Smooth muscle cell of the brain vasculature (primary cell): ENCODE measurements at regions not wholly inside any gene's neighbourhood (a gene's known extent, or its start where the extent isn't known, plus 50 kb on each side); places are given as distances from the start of the nearest gene placed in this dataset.

ENCODE experiments used
- DNase-seq: peaks from one replicate; pipeline ENCODE4 v3.0.0-alpha.2; 2012; ENCODE audit warnings: low read depth, low spot score

DNA sequence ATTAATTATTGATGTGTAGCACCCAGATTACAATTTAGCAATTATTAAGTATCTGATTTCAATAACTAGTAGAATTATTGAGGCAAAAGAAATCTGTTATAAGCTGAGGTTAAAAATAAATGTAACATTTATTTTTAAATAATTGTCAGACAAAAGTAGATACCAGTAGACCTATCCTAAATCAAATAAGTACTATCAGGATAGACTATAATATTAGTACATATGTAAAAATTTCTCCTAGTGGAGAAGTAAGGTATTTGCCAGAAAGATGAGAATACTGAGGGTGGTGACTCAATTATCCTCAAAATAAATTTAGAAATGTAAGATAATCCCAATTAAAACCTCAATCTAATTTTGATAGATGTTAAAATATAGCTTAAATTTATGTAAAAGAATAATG, 377.8 kb upstream of the CHRM3 start:
- DNase-seq = no peak

DNA sequence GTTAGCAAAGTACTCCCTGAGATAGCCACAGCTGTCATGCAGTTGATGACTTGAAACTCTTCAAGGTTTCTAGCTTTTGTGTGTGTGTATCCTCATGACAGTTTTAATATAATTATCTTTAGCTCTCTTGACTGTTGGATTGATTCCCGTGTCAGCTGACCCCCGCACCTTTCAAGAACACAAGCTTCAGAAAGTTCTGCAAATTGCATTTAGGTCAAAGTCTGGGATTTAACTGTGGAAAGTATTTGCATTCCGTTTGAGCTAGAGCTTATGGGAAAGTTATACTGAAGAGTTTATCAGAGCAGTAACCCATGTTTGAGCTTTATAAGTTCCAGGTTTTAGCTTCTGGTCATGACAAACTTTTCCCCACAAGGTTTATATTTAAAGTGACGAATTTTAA, 380.1 kb upstream of the CHRM3 start:
- no peak for DNase-seq

DNA sequence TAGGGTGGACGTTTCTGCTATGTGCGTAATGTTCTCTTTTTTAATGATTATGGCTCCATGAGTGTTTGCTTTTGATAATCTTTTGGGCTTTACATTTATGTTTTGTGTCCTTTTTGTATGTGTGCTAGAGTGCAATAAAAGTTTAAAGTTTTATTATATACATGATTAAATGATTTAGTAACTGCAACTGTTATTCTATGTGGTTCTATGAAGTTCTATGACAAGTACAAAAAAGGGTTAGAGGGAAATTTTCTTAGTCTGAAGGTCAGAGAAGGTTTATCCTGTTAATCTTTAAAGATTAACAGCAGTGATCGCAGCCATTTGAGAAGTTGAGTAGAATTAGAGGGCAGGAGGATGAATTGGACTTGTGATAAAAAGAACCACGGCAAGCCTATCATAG, 386.4 kb upstream of the CHRM3 start:
- DNase-seq = no peak

DNA sequence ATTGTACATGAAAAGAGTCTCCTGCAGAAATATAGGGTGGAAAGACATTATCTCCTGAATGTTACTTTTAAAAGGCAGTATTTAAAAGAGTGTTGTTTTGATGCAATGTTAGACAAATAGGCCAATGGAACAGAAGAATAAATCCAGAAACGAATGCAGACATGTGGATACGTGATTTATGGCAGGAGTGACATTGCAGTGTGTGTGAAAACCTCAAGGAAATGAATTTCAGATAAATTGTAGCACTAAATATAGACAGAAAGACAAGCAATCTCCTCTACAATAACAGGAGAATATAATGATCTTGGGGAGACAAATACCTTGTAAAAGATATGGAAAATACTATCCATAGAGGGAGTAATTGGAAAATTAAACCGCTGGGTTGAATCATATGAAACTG, 387.8 kb upstream of the CHRM3 start:
- DNase-seq = no peak

DNA sequence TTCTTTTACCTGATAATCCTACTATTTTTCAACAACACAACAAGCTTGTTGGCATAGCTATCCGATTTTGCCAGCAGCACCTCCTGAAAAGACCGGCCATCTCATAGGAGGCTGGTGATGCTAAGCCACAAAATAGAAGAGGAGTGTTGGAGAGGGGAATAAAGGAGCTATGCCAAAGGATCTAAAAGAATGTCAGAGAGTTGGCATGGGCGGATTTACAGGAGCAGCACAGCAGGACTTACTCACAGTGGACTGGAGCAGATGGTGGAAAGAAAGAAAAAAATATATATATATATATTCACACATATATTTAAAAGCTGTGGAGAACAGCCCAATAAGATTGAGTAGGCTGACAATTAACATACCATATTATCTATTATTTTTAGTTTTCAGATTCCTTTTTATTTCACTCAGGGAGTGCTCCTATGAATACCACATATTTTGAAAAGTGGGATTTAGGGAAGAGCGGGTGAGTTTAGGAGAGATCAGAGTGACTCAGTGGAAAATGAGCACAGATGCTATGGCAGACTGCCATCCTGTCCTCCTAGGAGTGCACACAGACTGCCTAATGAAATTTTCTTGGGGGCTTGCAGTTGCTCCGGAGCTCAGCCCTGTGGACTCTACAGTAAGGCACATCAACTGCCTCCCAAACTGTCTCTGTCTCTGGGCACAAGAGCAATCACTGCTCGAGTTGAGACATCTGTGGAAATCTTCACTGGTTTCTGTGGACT, 394.4 kb upstream of the CHRM3 start:
- no peak for DNase-seq

DNA sequence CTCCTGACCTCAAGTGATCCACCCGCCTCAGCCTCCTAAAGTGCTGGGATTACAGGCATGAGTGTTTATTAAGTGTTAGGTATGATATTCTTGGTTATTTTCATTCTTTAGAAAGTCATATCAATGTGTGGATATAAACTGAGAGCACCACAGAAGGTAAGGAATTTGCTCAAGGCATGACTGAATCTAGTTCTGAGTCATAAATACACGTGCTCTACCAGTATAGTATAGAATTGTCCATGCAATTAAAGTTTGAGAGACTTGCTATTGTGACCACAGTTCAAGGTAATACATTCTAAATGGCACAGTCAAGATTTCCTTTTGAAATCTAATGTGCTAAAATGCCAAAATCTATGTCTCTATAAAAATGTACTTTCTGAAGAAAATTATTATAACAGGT, 401.1 kb upstream of the CHRM3 start:
- DNase-seq = no peak

DNA sequence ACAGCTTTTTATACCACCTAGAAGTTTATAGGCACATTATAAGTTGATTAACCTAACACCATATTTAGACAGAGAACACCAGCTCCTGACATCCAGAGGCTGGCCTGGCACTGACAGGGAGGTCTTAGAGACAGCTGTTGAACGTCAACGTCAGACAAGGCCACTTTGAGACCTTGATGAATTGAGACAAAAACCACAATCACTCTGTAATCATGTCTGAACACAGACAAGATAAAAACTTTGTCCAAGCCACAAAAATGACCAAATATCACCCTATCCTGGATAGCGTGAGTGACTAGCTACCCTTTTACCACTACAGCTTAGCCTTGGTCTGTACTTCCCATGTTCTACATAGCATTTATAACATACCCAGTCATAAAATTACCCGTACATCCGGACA, 403.6 kb upstream of the CHRM3 start:
- DNase-seq = no peak

DNA sequence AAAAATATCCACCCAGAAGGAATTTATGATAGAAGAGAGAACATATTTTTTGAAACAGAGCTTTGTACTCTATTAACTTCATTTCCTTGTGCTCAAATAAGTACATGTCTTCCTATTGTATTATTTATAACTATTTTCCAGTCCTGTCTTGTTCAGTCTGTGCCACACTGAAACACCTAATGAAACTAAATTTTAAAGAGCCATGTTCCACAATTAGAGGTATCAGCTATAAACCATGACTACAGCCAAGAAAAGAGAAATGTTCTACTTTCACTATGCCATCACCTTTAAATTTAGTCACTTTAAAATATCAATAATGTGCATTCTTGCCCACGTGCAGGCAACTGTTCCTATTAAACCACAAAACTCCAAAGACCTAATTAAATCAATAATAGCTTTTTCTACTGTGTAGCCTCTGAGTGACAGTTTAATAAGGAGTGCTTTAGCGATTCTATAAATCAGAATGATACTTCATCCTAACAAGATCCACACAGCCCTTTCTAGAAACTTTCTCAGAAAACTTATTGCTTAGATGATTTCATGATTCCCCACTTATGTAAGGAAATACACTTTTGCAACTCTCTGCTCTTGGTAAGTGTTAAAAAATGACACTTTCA, 404.9 kb upstream of the CHRM3 start:
- no peak for DNase-seq

DNA sequence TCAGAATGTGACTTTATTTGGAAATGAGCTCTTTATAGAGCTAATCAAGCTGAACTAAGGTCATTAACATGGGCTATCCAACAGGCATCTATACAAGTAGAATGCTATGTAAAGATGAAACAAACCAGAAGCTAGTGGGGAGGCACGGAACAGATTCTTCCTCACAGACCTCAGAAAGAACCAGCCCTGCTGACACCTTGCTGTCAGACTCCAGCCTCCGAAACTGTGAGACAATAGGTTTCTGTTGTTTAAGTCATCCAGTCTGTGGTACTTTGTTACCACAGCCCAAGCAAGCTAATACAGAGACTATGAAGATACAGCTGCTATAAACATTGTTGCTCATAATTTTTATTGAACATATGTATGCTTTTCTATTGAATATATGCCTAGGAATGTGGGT, 406.3 kb upstream of the CHRM3 start:
- no peak for DNase-seq

DNA sequence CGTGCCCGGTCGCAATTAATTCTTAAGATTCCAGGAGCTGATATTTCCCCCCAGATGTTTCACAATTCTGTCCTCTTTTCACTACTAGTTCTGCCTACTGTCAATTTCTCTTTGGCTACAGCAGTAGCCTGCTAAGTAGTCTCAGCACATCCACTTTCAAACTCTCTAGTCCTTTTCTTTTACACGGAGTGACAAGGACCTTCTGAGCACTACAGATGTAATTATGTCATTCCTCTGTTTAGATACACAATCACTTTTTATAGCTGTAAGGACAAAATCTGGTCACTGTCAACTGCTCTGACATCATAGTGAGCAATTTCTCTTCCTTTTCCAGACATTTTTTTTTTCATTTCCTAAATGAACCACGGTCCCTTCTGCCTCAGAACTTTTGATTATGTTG, 421.7 kb upstream of the CHRM3 start:
- no peak for DNase-seq

DNA sequence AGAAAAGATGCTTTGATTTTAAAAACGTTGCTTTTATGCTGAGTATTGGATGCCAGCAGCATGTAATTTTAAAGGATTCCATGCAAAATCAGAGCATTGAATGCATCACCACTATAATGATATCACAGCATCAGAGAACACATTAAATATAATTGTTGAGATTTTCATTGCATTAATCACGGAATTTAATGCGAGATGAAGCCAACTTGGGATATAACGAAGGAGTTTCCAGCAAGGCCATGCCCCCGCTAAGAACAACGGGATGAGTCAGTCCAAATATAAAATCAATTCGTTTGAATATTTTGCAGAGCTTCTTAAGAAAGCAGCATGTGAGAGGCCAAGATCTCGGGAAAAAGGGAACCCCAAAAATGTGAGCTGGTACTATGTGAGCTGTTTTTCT, 423.4 kb upstream of the CHRM3 start:
- DNase-seq = no peak

DNA sequence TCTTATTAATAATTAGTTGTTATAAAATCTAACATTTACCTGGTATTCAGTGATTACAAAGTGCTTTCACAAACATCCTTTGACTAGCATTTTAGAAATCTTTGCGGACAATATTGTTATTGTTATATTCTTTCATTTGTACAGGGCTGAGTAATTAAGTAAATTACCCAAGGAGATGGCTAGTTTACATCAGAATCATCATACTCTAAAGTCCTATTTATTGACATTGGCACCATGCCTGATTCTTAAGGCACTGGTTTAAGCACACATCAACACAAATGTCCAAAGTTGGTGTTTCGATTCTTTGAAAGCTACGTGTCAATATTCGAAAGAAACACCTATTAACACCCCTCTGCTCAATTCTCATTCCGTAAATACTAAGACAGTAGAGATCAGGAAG, 424.6 kb upstream of the CHRM3 start:
- DNase-seq = no peak

DNA sequence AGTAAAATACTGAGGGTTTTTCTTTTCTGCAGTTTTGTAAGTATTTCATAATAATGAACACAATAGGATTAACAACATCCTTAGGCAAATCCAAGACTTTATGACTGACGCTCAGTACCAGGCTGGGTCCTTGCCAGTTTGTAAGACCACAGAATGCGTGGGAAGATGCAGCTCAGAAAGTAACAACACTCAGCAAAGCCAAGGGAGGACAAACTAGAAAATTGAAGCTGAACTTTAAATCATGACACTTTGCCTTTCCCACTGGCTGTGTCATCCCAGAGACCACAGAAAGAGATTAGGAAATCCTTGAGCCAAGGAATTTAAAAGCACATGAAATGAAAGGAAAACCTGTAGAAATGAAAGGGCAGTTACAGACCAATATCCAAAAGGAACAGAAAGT, 426.3 kb upstream of the CHRM3 start:
- DNase-seq = no peak

DNA sequence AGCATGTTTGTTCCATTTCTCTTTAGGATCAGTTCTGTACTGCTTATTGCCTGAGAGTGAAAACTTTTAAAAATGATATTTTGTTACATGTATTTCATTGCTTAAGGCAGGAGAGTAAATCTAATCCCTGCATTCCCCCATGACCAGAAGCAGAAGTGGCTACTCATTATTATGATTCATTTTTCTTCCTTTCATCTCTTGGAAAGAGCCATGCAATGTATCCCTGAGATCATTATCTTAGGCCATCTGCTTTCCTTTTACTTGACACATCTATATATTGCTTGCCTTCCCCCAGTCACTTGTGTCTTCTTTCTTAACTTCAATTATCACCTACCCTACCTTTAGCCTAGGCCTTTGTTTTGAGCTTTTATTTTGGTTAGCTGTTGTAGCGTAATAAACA, 430.4 kb upstream of the CHRM3 start:
- no peak for DNase-seq

DNA sequence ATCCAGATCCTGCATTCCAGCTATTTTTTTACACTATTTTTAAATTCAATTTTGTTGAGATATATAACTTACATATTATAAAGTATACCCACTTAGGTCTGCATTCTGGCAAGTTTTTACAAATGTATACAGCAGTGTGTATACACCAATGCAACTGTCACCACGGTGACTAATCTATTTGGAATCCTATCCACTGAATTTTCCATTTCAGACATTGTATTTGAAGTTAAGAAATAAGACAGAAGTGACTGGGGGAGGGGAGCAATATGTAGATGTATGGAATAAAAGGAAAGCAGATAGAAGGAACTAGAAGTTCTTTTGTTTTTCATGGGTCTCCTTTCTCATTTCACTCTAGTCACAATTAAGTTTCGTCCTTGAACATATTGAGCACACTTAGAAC, 431.5 kb upstream of the CHRM3 start:
- no peak for DNase-seq

DNA sequence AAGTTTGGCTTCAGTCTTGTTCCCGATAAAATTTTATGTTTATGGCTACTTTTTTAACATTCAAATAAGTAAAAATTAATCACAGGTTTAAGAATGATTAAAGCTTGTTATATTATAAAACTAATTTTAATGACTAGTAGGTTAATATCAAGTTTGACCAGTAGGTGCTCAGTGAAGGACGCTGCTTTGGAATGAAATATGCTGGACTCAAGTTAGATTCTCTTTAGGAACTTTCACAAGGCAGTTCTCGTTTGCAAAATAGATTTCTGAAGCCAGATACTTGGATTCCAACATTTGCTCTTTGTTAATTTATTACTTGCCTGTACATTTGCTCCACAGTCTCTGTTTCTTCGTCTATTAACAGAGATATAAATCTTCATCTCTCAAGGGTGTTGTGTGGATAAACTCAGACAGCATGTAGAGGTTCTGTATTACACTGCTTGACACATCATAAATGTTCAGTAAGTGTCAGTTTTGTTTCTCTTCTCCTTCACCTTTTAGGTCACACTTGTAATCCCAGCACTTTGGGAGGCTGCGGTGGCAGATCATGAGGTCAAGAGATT, 432.8 kb upstream of the CHRM3 start:
- DNase-seq = no peak

DNA sequence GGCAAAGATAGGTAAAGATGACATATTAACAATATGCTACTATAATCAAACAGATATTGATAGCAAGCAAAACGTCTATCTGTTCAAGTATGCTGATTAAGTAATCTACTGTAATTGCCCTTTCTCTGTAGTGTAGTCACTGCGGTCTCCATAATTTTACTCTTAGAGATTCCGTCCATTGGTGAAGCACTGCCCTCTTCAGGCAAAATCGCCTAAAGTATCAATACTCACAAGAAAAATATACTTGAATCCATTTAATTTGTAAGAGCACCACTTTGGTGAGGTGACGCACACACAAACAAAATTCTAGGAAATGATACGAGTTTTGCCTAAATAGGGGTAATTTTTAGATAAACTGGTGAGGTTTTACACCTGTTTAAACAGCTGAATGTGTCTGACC, 434.6 kb upstream of the CHRM3 start:
- DNase-seq = peak; percentile 17

DNA sequence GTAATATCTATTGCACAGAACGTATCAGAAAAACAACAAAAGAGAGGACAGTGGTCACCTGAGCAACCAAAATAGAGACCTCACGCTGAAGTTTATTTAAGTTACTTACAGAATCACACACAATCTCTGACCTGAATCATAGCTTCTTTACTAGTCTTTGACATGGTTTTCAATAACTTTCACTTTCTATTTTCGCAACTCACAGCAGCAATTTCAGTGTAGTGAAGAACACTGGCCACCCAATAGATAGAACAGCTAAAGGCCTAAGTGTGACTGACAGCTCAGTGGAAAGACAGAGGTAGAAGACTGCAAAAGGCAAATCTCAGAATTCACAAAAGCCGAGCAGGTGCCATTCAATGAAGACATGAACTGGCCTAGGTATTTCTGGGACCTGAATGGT, 435.6 kb upstream of the CHRM3 start:
- no peak for DNase-seq

DNA sequence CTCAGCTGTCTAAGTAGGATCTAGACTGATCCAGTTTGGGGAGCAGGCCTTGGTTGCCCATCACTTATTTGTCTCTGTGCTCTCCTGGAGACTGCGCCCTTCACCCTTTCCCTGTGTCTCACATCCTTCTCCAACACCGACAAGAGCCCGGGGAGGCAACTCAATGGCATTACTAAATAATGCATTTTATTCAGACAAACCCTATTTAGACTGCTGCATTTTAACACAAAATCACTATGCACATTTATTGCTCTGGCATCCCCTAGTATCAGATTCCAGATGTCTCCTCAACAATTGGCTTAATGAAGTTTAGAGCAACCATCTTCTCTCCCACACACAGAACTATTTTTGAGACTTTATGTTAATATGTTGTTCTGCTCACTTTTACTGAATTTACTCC, 436.4 kb upstream of the CHRM3 start:
- DNase-seq = no peak

DNA sequence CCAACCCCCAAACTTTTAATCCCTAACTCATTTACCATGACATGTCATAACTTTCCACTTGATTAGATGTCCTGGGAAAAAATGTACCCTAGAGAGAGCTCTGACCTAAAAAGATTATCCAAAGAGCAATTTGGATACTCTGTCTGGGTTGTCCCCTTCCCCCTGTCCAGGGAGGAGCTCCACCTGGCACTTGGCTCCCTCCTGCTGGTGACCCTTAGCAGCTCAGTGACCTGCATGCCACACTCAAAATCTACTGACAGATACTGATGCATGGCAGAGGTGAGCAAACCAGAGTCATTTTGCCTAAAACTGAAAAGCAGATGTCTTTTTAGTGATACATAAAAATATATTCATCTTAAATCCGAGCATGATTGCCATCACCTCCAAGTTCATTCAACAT, 442.3 kb upstream of the CHRM3 start:
- no peak for DNase-seq

DNA sequence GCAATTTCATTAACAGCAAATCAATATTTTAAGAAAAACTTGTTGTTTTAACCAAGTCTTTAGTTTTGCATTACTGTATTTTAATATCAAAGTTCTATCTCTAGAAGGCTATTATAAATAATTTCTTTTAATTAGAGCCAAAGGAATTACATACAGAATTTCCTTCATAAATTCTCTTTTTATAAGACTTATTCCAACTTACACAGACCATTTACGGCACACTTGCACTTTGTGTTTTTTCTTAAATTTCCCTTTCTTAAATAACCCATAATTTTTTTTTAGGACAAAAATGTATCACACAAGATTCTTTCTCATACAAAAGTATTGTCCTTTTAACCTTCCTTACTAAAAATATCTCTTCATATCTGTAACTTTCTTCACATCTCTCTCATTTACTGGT, 458.5 kb upstream of the CHRM3 start:
- DNase-seq = no peak

DNA sequence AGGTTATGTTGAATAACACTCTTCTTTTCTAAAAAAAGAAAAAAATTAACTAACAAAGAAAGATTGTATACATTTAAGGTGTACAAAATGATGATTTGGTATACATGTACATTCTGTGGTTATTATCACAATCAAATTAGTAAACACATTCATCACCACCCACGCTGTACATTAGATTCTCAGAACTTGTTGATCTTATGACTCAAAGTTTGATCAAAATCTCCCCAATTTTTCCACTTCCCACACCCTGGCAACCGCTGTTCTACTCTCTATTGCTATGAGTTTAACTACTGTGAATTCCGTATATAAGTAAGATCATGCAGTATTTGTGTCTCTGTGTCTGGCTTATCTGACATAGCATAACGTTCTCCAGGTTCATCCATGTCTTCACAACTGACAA, 469.5 kb upstream of the CHRM3 start:
- no peak for DNase-seq

DNA sequence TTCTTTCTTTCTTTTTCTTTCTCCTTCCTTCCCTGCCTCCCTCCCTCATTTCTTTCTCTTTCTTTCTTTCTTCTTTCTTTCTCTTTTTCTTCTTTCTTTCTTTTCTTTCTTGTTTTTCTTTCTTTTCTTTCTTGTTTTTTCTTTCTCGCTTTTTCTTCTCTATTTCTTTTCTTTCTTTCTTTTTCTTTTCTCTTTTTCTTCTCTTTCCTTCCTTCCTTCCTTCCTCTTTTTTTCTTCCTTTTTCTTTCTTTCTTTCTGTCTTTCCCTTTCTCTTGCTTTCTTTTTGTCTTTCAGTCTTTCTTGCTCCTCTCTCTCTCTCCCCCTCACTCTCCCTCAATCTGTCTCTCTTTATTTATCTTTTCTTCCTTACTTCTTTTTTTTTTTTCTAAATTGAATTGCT, 472.0 kb upstream of the CHRM3 start:
- DNase-seq = no peak

DNA sequence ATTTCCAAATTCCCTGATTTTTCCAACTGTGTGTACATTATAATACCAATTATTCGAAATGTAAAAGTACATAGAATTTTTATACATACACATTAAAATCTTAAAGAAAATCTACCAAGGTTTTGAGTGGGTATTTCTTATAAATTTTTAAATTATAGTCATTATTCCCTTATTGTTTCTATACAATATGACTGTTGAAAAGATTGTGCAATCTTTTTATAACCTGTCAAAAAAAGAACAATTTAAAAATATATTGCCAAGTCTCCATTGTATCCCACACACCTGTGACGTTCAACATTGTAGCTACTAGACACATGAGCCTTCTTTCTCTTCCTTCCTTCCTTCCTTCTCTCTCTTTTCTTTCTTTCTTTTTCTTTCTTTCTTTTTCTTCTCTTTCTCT, 473.2 kb upstream of the CHRM3 start:
- no peak for DNase-seq
